SK-N-MC (cell line): ENCODE measurements at regions not wholly inside any gene's neighbourhood (a gene's known extent, or its start where the extent isn't known, plus 50 kb on each side); places are given as distances from the start of the nearest gene placed in this dataset.

Source experiments
- EZH2 ChIP-seq: fragments of 200-600 bp; sonication (generic); IDR thresholded peaks from one replicate; pipeline ENCODE4 v1.6.1; 2017; ENCODE audit warnings: antibody characterized with exemption
- FOXP2 ChIP-seq: optimal IDR thresholded peaks from 2 replicates; pipeline ENCODE3; 2011; ENCODE audit warnings: mild to moderate bottlenecking, moderate library complexity; ENCODE audit not compliant: insufficient read depth; ENCODE audit errors: extremely low read length, control extremely low read depth
- POLR2AphosphoS5 ChIP-seq: IDR thresholded peaks from 2 replicates; pipeline ENCODE4 v1.6.1; 2012; ENCODE audit warnings: mild to moderate bottlenecking, low read depth, low read length, borderline replicate concordance

DNA sequence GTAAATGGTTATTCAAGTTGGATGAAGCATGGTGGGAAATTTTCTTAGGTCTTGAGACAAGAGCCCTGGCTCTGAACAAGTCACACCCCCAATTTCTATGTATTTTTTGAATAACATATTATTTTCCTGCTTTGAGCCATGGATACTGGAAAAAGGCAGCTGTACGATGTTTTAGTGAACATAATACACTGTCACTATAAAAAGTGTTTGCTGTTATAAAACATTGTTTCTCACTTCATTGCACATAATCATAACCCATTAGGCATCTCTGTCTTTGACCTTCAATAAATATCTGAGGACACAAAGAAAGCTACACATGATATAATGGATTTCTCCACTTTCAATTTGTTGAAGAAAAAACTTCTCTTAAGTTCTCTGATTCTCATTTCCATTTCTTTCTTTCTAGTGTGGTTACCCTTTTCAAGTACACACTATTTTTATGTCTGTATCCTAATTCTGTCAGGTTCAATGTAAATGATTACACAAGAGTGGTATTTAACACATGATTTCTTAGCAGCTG lies 283.9 kb upstream of the SP8 start:
- TF ChIP-seq EZH2 (no peak), POLR2AphosphoS5 (no peak), FOXP2 (no peak)
